Renal cortical epithelial cell (primary cell): ENCODE measurements at regions not wholly inside any gene's neighbourhood (a gene's known extent, or its start where the extent isn't known, plus 50 kb on each side); places are given as distances from the start of the nearest gene placed in this dataset.
A peak's percentile ranks its signal among the peaks of the same experiment; 100 is the strongest.

ENCODE experiments used
- DNase-seq: peaks from one replicate; pipeline ENCODE4 v3.0.0-alpha.2; 2011; ENCODE audit warnings: low read depth

- no peak for DNase-seq
Observed at GRCh38 chr2:172204309-172204708, 101.6 kb upstream of the DLX2 start.

DNA sequence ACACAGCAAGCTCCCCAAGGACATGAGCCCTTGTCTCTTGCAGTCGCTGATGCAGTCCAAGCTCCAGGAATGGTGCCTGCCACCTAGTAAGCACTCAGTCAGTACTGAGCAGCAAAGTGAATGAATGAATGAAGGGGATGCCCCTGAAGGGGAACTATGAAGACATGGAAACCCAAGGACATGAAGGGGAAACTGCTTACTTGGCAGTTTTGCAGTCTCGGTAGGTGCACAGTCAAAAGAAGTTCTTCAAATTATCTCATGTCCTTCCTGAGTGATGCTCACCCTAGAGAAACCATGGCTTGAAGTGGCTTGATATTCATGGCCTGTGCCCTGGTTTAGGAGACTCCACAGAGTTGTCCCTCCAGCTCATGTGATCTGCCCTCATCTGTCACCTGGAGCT, 102.1 kb upstream of the DLX2 start:
- DNase-seq, result no peak

GRCh38 chr2:172205292-172205691, 102.6 kb upstream of the DLX2 start:
- no peak for DNase-seq

GRCh38 chr2:172207911-172208310, 105.2 kb upstream of the DLX2 start:
- DNase-seq, result no peak

- peak; percentile 33 for DNase-seq
Observed at GRCh38 chr2:172208791-172209325, 106.2 kb upstream of the DLX2 start.

DNA sequence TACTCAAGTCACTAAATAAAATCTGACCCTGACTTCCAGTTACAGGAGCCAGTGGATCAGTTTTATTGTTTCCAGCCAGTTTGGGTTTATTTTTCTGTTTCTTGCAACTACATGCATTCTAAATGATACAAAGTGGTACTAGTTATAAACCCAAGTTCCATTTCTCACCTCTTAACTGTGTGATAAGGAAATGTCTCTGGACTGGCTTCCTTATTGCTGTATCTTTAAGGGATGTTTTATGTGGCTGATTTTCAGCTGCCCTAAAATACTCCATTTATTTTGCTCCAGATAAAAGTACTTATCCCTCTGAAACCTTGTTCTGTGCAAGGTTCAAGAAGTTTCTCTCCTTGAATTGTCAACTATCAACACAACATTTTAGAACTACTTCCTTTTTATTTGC, 107.9 kb upstream of the DLX2 start:
- DNase-seq, result no peak

DNA sequence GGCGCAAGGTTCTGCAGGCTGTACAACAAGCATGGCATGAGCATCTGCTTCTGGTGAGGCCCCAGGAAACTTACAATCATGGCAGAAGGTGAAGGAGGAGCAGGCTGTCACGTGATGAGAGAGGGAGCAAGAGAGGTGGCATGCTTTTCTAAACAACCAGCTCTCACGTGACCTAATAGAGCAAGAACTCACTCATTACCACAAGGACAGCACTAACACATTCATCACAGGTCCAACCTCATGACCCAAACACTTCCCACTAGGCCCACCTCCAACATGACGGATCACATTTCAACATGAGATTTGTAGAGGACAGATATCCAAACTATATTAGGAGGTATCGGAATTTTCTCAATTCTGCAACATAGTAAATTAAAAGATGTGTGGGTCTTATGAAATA, 108.8 kb upstream of the DLX2 start:
- peak; percentile 30 for DNase-seq

DNA sequence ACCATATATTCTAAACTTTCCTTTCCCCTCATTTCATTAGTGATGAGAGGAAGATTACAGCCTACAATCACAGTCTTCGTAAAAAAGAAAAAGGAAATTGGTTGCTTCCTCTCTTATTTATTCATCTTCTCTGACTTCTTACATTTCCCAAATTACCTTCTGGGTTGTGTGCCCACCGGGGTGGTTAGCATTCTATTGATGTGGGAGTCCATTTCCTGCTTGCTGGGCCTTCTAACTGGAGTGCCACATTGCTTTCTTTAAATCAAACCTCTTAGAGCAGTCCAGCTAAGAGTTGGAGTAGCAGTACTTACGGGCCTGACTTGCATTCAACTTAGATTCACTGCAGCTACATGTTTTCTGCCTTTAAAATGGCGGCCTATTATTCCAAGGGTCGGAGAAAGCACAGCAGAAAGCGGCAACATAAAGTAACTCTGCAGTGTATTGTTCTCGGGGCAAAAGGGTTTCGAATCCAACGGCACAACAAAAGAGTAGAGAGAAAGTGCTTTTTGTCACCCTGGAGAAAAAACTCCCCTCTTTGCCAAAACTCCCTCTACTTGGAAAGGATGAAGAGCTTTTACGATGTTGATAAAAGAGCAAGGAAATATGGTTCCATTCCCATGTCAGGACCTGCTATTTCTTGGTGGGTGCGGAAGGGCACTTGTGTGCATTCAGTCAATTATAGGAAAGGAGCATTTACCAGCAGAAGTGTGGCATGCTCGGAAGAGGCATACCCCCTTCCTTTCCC, 110.6 kb upstream of the DLX2 start:
- no peak for DNase-seq

DNA sequence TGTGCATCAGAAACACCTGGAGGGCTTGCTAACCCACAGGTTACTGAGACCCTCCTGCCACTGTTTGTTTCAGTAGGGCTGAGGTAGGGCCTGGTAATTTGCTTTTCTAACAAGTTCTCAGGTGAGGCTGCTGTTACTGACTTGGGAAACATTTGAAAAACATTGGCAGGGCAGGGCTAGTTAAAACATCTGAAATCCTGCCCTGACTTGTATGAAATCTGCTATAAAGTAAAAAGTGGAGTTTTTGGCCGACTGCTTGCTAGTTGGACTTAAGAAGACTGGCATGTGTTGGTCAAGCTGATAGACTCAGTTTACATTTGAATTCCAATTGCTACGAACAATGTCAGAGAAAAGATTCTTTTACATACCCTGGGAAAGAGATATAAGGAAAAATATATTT, 111.6 kb upstream of the DLX2 start:
- no peak for DNase-seq

- no peak for DNase-seq
Observed at GRCh38 chr2:172215172-172215935, 112.7 kb upstream of the DLX2 start.

DNA sequence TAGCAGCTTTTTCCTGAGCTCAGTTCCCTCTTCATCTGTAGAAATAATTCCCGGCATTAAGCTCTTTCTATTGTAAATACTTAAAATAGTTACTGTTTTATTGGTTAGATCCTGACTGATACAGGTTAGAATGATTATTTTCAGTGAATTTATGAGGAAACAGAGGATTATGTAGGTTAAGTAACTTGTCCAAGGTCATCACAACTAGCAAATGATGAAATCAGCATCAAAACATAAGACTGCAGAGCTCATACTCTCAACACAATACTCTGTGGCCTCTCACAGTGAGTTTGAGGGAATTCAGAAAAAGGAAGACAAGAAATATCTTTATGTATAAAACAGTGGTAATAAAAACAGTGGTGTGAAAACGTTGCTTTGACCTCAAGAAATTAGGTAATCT, 113.2 kb upstream of the DLX2 start:
- DNase-seq, result no peak

DNA sequence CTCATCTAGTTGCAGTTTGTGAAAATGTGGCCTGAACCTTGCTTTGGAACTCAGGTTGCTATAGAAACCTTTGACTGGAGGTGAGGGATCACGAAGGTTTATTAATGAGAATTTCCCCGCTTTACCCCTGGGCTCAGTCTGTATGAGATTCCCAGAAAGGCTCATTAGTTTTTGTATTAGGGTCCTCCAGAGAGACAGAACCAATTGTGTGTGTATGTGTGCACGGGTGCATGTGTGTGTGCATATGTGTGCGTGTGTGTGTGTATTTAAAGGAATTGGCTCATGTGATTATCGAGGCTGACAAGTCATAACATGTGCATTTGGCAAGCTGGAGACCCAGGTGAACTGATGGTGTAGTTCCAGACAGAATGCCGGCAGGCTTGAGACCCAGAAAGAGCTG, 113.8 kb upstream of the DLX2 start:
- DNase-seq, result peak; percentile 30

DNA sequence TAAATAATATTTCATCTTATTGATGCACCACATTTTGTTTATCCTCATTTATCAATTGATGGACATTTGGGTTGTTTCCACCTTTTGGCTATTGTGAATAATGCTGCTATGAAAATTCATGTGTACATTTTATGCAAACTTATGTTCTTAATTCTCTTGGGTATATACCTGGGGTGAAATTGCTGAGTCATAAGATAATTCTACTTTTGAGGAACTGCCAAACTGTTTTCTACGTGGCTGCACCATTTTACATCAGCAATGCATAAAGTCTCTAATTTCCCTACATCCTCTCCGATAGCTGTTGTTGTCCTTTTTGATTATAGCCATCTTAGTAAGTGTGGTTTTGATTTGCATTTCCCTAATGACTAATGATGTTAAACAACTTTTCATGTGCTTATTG, 116.5 kb upstream of the DLX2 start:
- DNase-seq, result no peak

- DNase-seq, result no peak
Observed at GRCh38 chr2:172220121-172220520, 117.4 kb upstream of the DLX2 start.

GRCh38 chr2:172223601-172224054, 120.9 kb upstream of the DLX2 start:
- DNase-seq, result peak; percentile 20

DNA sequence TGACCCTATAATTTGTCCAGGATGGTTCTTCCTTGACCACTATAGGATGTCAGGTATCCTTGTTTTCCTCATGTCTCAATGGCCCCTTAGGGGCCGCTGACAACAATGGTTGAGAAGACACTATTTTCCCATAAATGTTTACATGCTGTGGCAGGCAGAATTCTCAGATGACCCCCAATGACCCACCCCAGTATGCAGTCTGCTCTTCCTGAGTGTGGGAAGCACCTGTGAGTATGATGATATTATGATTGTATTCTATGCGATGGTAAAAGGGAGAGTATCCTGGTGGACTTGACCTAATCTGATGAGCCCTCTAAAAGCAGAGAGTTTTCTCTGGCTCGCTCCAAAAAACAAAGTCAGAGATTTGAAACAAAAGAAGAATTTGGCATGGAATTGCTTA, 123.1 kb upstream of the DLX2 start:
- DNase-seq, result no peak

DNA sequence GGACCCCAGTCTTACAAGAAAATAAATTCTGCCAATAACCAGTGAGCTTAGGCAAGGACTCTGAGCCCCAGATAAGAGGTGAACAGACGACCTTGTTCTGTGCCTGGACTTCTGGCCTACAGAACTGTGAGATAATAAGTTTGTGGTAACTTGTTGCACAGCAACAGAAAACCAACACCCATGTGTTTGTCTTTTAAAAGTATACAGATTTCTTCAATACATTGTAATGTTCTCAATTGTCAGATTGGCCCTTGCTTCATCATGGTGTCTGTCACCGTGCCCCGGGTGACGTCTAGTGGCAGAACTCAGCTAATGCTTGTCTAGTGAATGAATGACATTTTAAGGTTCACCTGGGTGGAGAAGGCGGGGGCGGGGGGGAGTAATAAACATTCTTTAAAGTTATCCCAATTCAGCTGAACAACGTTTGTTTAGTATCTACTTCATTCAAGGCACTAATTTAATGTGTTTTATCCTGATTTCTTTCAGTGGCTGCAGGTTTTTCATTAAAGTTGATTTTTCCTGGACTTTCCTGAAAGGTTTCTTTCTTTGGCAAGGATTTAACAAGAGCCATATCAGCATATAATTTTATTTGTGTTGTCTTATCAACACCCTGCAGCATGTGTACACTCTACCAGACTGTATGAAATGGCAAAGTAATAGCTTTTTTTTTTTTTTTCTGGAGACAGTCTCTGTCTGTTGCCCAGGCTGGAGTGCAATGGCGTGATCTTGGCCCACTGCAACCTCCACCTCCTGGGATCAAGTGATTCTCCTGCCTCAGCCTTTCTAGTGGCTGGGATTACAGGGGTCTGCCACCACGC, 123.8 kb upstream of the DLX2 start:
- no peak for DNase-seq

- no peak for DNase-seq
Observed at GRCh38 chr2:172227719-172228118, 125.0 kb upstream of the DLX2 start.

DNA sequence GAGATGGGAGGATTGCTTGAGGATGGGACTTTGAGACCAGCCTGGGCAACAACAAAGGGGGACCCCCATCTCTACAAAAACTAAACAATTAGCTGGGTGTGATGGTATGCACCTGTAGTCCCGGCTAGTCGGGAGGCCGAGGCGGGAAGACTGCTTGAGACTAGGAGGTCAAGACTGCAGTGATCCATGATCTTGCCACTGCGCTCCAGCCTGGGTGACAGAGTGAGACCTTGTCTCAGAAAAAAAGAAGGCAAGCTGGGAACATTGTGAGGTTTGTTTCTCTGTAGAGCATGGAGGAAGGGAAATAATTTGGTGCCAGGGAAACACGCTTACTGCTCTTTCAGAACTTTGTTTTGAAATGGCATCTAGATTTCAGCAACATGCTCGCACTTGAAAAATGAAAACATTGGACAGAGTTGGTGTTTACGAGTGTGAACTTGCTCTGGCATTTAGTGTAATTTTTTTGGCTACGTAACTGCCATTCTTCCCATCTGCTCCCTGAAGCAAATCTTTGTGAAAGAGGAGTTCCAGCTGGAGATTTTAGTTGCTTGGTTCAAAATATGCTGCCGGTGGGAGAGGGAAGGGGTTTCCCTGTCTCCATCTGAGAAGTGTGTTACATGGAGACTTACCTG, 125.6 kb upstream of the DLX2 start:
- DNase-seq, result no peak

DNA sequence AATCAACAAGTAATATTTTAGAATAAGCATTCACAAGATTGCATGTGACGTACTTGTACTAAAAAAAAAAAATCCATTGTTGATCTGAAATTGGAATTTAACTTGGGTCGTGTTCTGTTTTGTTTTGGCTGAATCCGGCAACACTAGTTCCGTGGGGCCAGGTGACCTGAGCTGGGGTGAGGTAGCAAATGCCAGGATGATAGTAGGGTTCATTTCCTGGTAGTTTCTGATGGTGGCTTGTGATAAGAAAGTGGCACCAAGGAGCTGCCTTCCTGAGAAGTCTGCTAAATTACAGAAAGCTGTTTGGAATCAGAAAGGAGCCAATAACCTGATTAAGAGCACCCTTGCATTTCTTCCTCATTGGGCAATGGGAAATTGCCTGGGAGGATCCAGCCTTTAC, 126.4 kb upstream of the DLX2 start:
- DNase-seq, result no peak

DNA sequence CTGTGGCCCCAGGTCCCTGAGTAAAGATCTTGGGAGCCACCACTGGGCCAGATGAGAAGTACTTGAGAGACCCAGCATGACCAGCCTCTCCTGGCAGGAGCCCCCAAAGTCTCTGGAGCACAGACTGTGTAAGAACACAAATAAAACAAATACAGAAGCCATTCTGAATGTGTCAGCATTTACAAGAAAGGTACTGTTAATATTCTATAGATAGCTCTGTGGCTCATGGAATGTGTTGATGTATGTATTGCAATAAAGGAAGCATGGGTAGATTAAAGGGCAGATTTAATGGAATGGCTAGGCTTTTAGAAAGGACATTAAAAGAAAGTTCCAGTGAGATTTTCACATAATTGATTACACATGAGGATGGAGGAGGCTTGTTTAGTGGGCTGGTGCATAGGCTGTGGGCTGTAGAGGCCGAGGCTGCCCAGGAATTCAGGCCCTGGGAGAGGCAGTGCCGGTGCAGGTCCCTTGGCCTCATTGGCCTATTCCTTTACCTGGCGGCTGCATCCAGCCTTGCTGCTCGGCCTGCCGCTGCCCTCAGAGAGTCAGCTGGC, 127.7 kb upstream of the DLX2 start:
- no peak for DNase-seq
